NB4 (cell line): ENCODE measurements at regions not wholly inside any gene's neighbourhood (a gene's known extent, or its start where the extent isn't known, plus 50 kb on each side); places are given as distances from the start of the nearest gene placed in this dataset.

Experiments
- CTCF ChIP-seq: IDR thresholded peaks from one replicate; pipeline ENCODE4 v1.5.1; 2012; ENCODE audit warnings: low read depth, low read length
- MAX ChIP-seq: IDR thresholded peaks from 2 replicates; pipeline ENCODE4 v1.6.1; 2011; ENCODE audit warnings: low read depth, low read length
- MYC ChIP-seq: IDR thresholded peaks from 2 replicates; pipeline ENCODE4 v1.6.1; 2011; ENCODE audit warnings: low read depth, low read length
- POLR2A ChIP-seq: IDR thresholded peaks from 2 replicates; pipeline ENCODE4 v1.6.1; 2011; ENCODE audit warnings: mild to moderate bottlenecking; ENCODE audit not compliant: insufficient read length; ENCODE audit errors: extremely low read depth

GRCh38 chr1:221279146-221279545, 399.9 kb downstream of the HLX start:
- no peak for TF ChIP-seq CTCF
- no peak for TF ChIP-seq POLR2A
- no peak for TF ChIP-seq MAX
- TF ChIP-seq MYC: no peak
